ENCODE measurements at regions not wholly inside any gene's neighbourhood (a gene's known extent, or its start where the extent isn't known, plus 50 kb on each side); places are given as distances from the start of the nearest gene placed in this dataset.

GRCh38 chr2:71811157-71811556 is 336.5 kb downstream of the CYP26B1 start:
- intact Hi-C loops (cut with DNase I; ENCODE audit: low total_unique reads): no loop called here
- Histone ChIP-seq H3K27me3 (peaks cover 0 to 13% (median 3%) of the 10 kb centered on the region in 3 donors), H3K9me3 (no peaks in the 10 kb centered on the region), H3K36me3 (no peaks in the 10 kb centered on the region), H3K4me1 (no peaks in the 10 kb centered on the region), H3K27ac (no peak overlapping the region), H3K4me3 (no peak overlapping the region)
- DNase-seq: no peak
- TF ChIP-seq EP300 (IDR thresholded peaks at IDR 0.05): no peak
- TF ChIP-seq, protein P1, sequence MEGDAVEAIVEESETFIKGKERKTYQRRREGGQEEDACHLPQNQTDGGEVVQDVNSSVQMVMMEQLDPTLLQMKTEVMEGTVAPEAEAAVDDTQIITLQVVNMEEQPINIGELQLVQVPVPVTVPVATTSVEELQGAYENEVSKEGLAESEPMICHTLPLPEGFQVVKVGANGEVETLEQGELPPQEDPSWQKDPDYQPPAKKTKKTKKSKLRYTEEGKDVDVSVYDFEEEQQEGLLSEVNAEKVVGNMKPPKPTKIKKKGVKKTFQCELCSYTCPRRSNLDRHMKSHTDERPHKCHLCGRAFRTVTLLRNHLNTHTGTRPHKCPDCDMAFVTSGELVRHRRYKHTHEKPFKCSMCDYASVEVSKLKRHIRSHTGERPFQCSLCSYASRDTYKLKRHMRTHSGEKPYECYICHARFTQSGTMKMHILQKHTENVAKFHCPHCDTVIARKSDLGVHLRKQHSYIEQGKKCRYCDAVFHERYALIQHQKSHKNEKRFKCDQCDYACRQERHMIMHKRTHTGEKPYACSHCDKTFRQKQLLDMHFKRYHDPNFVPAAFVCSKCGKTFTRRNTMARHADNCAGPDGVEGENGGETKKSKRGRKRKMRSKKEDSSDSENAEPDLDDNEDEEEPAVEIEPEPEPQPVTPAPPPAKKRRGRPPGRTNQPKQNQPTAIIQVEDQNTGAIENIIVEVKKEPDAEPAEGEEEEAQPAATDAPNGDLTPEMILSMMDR (IDR thresholded peaks at IDR 0.05): no peak

- Histone ChIP-seq H3K9me3 (no peaks in the 10 kb centered on the region), H3K4me3 (no peak overlapping the region), H3K27ac (no peak overlapping the region), H3K4me1 (no peaks in the 10 kb centered on the region), H3K36me3 (no peaks in the 10 kb centered on the region), H3K27me3 (peaks cover 0 to 13% (median 3%) of the 10 kb centered on the region in 3 donors)
- intact Hi-C loops (cut with DNase I; ENCODE audit: low total_unique reads): no loop called here
- WGBS, 5 donors: 58 to 70% (median 62%) methylated on average over 4 to 8 of the region's 8 CpGs
- peak in 1 of 2 donors; percentile 88 for DNase-seq
- TF ChIP-seq POLR2AphosphoS5 (IDR thresholded peaks at IDR 0.05) (peak in 2 of 3 donors; percentile 15 to 17), POLR2A (IDR thresholded peaks at IDR 0.05) (no peak)
Measured at GRCh38 chr2:71807581-71808451, 339.8 kb downstream of the CYP26B1 start.

GRCh38 chr2:71806432-71806831 is 341.2 kb downstream of the CYP26B1 start:
- Histone ChIP-seq H3K36me3 (no peaks in the 10 kb centered on the region), H3K4me3 (no peak overlapping the region), H3K27me3 (peaks cover 0 to 13% (median 3%) of the 10 kb centered on the region in 3 donors), H3K4me1 (peaks cover 0 to 5% (median 0%) of the 10 kb centered on the region in 4 donors), H3K27ac (no peak overlapping the region), H3K9me3 (no peaks in the 10 kb centered on the region)
- no peak for DNase-seq
- intact Hi-C loops (cut with DNase I; ENCODE audit: low total_unique reads): no loop called here
- TF ChIP-seq EP300 (IDR thresholded peaks at IDR 0.05) (no peak), POLR2A (IDR thresholded peaks at IDR 0.05) (no peak), POLR2AphosphoS5 (IDR thresholded peaks at IDR 0.05) (no peak)
- TF ChIP-seq, protein P1 (IDR thresholded peaks at IDR 0.05): no peak
- WGBS, 5 donors: 76 to 87% (median 82%) methylated on average over 3 of the region's 3 CpGs

DNA sequence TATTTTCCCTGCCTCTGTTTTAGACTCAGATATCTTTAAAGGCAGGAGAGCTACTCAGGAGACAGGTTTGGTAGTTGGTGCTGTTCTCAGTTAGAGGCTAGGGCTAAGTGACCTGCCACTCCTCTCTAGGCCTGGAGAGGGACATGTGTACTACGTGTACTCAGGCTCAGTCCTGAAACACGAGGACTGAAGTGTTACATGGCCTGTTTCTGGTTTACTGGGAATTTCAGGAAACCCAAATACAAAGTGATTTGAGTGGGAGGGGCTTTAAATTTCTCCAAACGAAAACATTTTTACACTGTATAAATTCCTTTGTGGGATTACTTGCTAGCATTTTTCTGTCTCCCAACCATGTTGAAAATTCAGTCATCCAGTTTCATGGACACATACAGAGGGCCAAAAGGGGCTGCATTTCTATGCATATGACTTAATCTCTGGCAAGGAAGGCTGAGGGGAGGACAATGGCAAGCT is 343.3 kb downstream of the CYP26B1 start:
- H3K27me3 ChIP-seq: peaks cover 0 to 13% (median 3%) of the 10 kb centered on the region in 3 donors
- no peaks in the 10 kb centered on the region for H3K9me3 ChIP-seq
- DNase-seq: peak in 1 of 2 donors; percentile 55
- 35 to 54% (median 45%) methylated on average over 3 of the region's 3 CpGs for WGBS, 5 donors
- H3K27ac ChIP-seq: no peak overlapping the region
- TF ChIP-seq POLR2A (IDR thresholded peaks at IDR 0.05) (no peak), EP300 (IDR thresholded peaks at IDR 0.05) (no peak)
- TF ChIP-seq, protein P1 (IDR thresholded peaks at IDR 0.05): no peak
- no peaks in the 10 kb centered on the region for H3K36me3 ChIP-seq
- intact Hi-C loops (cut with DNase I; ENCODE audit: low total_unique reads): no loop called here
- H3K4me1 ChIP-seq: peaks cover 0 to 5% (median 0%) of the 10 kb centered on the region in 4 donors
- H3K4me3 ChIP-seq: no peak overlapping the region

GRCh38 chr2:71803398-71803797 is 344.3 kb downstream of the CYP26B1 start:
- Histone ChIP-seq H3K4me3 (no peak overlapping the region), H3K9me3 (no peaks in the 10 kb centered on the region), H3K36me3 (no peaks in the 10 kb centered on the region), H3K4me1 (peaks cover 0 to 5% (median 0%) of the 10 kb centered on the region in 4 donors), H3K27ac (no peak overlapping the region), H3K27me3 (peaks cover 0 to 12% (median 3%) of the 10 kb centered on the region in 3 donors)
- WGBS, 5 donors: 44 to 90% (median 71%) methylated on average over 2 of the region's 2 CpGs
- DNase-seq: no peak
- no peak for TF ChIP-seq EP300 (IDR thresholded peaks at IDR 0.05)
- TF ChIP-seq POLR2AphosphoS5 (IDR thresholded peaks at IDR 0.05): no peak
- TF ChIP-seq POLR2A (IDR thresholded peaks at IDR 0.05): no peak
- TF ChIP-seq, protein P1 (IDR thresholded peaks at IDR 0.05): no peak
- intact Hi-C loops (cut with DNase I; ENCODE audit: low total_unique reads): no loop called here

All from stomach (tissue), 8 donors.